GM19438 (cell line): ENCODE measurements at regions not wholly inside any gene's neighbourhood (a gene's known extent, or its start where the extent isn't known, plus 50 kb on each side); places are given as distances from the start of the nearest gene placed in this dataset.
A peak's percentile ranks its signal among the peaks of the same experiment; 100 is the strongest.

Source experiments
- ATAC-seq: cut with Tn5 transposase; IDR thresholded peaks from one replicate; pipeline ENCODE4 v1.9.1; 2021; ENCODE audit warnings: low read depth; ENCODE audit not compliant: unreplicated experiment

DNA sequence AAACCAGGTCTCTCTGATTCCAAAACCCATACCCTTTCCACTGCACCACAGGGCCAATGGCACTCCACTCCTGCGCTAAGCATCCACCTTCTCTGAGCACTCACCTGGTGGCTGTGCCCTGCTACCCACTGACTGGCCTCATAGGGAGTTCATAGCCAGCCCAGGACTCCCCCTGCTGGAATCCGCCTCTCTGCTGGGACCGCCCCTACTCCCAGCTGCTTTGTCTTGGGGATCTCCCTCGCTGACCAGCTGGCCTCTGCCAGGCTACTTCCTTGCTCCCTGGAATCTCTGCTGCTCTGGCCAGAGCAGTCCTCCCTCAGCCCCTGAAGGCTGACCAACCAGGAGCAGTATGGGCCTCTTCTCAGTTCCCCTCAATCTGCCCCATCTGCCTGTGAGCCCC, 129.7 kb downstream of the FAXC start:
- ATAC-seq: peak; percentile 87

DNA sequence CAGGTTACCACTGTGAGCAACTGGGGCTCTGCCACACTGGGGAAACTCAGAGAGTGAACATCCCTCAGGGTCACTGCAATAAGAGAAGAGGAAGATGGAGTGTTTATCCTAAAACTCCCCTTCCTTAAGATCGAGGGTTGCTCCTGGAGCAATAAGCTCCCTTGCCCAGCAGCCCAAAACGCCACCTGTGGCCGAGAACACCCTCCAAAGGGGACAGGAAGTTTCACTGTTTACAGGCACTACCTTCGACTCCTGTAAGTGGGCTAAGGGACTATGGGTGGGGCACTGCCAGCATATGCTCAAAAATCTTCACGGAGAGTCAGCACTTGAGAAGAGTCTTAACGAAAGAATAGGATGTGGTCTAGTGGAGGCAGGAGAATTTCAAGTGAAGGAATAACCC, 132.5 kb downstream of the FAXC start:
- no peak for ATAC-seq

DNA sequence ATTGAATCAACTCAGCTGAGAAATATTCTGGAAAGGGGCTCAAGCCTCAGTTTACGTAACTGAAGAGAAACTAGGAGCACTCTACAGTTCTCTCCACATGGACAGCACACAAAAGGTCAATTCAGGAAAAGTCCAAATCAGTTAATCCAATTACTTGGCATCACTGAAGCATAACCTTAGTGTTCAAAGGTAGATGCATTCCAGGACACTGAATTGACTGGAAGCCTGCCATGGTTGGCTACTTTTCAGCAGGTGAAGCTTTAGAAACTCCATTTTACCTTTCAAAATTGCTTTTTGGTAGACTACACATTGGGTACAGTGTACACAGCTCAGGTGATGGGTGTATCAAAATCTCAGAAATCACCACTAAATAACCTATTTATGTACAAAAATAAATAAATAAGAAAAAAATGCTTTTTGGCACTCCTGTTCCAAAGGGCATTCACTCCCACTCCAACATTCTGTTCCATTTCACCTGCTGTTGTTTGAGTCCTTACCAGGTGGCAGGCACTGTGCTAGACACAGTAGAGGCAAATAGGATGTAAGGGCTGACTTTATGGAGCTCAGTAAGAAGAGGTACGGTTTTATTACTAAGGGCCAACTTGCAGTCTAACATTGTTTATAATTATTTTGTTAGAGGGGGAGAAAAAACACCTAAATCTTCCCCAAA, 153.4 kb downstream of the FAXC start:
- ATAC-seq: no peak

DNA sequence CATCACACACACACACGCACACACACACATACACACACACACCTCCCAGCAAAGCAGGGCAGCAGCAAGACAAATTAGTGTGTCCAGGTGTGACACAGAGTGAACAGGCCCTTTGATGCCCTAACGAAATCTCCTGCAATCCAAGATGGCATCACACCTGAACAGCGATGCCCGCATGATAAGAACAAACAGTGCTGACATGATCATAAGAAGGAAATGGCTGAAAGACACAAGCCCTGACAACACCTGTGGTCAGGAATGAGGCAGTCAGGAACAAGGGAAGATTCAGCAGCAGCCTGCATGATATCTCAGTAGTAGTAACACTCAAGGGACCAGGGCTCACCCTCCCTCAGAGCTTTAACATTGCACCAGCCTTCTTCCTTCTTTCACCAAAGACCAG, 156.9 kb downstream of the FAXC start:
- ATAC-seq: no peak

DNA sequence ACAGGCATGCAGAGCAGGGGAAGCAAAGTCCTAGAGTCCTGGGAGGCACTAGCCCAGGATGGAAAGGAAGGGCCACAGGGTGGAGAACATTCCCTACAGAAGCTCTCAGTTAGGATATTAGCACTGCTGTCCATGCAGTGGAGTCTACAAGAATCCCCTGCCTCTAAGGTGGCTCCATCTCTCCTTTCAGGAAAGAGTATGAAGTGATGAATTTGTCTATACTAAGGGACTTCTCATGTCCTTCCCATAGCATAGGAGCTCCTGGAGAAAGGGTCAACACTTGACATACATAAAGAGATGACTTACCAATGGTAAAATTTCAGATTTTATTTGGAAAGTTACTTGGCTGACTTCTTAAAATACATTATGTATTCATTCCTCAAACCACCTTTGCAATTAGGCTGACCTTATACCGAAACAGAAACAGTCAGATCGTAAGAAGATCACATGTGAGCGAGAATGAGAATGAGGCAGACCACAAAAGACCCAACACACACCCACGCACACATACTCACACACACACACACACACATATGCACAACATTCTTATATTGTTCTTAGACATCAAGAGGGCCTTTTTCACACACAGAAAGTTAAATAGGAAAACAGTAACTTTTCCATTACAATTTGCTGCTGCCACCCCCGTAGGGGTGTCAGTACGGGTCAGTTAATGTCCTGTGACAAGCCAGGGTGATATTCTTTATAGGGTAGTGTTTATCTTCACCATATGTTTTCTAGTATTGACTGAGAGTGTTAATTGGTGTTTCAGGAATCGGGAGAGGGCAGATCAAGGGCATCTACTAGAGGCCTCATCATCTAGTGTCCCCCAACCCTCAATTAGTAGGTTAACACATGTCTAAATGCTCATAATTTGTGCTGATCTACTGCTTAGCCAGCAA, 159.4 kb downstream of the FAXC start:
- ATAC-seq: peak; percentile 96

DNA sequence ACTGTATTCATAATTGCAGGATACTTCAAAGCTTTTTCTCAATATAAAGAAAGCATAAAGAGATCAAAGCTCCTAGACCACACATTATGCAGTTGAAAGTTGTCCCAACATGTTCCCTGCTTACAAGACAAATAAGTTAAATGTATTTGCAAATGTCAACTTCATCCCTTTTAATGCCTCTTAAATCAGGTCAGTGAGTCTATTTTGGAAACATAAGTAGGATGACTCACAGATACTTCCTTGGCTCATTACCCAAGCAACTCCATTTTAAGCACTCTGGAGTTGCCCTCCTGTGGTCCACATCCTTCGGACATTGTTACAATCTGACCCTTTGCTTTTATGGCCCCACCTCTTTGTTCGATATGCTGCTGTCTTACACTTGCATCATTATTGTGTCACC, 162.0 kb downstream of the FAXC start:
- no peak for ATAC-seq

DNA sequence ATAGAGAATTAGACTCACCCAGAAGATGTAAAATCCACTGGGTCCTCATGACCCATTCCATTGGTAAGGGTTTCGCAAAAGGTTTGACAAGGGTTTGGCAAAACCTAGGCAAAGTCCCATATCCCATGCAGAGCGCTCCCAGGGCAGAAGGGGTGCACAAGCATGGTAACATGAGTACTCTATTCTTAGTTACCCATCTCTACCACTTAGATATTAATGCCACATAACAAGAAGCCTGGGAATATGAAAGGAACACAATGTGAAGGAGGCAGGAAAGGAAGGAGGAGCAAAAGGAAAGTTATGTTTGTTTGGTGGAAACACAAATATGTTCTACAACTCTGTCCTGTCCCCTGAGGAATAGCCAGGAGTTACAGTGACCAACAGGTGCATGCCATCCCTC, 163.1 kb downstream of the FAXC start:
- no peak for ATAC-seq

DNA sequence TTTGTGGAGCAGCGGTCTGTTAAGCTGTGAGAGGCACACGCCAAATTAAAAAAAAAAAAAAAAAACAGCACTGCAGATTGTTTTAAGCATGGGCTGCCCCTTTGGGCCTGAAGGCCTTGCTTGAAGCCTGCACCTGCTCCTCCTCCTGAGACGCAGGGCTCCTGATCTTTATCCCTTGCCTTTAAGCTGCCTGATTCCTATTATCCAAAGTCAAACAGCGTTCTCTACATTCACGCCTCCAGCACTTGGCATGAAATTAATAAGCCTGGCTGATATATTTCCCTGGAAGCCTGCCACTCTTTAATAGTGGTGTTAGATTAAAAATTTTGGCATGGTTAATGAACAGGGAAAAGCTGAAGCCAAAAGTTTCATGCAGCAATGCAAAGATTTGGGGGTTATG, 163.9 kb downstream of the FAXC start:
- ATAC-seq: no peak

DNA sequence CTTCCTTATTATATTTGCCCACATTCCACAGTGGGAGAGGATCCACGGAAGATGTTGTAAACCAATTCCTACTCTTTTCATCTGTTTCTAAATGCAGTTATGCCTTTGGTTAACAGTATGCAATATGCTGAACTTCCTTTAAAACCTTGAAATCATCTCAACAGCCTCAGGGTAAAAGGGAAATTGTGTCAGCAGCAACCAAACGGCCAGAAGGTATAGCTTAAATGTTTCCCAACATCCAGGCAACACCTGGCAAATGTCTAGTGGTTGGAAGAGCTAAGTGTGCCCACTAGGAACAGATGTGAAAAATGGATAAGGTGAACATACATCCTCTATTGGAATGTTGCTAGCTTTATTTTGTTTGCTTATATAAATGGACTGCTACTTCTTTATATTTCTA, 164.8 kb downstream of the FAXC start:
- ATAC-seq: no peak

DNA sequence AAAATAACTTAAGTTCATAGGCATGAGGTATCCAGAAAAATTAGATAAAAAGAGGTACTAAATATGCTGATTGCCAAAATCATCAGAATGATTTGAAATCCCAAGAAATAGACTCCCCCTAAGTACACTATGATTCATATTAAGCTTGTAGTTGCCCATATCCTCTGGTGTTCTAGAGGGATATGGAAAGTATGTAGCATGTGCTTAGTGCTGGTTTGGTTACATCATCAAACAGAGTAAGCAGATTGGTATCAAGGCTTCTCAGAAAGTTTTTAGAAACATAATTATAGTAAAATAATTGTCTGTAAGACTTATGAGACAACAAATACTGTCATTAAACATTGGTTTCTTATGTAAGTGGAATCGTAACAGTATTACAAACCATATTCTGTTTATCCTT, 166.4 kb downstream of the FAXC start:
- no peak for ATAC-seq

DNA sequence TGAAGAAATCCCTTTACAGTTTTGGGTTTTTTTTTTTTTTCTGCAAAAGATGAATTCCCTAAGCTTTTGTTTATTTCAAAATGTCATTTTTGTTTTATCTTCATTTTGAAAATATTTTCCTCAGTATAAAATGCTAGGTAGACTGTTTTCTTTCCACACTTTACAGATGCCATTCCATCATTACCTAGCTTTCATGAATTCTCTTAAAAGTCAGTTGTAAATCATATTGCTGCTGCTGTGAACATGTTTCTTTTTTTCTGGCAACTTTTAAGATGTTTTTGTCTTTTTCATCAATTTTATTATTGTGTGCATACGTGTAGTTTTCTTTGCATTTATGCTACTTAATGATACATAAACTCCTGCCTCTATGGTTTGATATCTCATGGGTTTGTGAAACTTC, 168.3 kb downstream of the FAXC start:
- no peak for ATAC-seq

DNA sequence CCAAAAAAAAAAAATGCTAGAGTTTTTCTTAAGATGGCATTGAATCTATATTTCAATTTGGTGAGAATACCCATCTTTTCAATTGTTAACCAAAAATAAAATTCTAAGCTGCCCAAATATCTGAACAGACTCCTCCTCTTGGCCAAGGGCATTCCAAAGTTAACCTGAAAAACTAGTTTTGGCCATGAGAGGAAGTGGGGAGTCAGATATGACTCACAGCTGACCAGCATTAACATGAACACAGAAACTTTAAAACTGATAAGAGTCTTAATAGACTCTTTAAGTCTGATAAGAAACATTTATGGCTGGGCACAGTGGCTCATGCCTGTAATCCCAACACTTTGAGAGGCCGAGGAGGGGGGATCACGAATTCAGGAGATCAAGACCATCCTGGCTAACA, 171.3 kb downstream of the FAXC start:
- ATAC-seq: no peak

DNA sequence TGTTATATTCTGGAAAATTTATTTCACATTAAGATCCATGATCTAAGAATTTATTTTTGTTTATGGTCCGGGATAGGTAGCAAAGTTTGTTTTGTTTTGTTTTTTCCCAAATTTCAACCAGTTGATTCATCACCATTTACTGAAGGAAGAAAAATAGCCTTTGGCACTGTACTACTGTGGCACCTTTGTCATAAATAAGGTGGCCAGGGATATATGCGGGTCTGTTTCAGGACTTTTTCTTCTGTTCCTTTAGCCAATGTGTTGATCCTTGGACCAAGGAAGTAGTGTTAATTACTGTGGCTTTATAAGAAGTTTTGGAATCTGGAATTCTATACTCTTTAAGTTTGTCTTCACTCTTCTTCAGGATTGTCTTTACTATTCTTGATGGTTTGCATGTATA, 171.7 kb downstream of the FAXC start:
- ATAC-seq: no peak

DNA sequence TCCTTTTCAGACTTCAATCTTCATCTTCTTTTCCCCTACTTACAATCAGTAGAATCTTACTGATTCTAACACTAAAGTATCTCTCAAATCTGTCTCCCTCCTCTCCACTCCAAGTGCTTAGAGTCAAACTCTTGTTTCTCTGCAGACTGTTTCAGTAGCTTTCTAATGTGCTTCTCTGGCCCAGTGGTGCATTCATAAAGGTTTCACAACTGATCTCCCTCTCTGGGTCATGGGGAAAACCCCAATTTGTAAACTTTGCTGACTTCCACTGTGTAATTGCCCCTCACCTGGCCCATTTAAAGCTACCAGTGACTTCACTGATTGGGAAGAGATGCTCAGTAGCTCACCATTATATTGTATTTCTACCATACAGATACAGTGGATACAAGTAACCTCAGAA, 183.6 kb downstream of the FAXC start:
- no peak for ATAC-seq

DNA sequence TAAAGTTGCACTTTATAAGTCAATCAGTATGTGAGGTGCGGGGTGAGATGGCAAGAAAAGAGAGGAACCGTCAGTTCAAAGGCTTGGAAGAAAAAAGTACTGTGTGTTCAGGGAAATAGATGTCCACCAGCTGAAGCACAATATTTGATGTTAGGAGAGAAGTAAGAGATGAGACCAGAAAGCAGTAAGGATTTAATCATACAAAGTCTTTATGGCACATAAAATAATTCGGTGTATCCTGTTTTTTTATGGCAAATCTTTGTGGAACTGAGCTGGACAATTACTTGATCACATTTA, 197.2 kb downstream of the FAXC start:
- no peak for ATAC-seq

DNA sequence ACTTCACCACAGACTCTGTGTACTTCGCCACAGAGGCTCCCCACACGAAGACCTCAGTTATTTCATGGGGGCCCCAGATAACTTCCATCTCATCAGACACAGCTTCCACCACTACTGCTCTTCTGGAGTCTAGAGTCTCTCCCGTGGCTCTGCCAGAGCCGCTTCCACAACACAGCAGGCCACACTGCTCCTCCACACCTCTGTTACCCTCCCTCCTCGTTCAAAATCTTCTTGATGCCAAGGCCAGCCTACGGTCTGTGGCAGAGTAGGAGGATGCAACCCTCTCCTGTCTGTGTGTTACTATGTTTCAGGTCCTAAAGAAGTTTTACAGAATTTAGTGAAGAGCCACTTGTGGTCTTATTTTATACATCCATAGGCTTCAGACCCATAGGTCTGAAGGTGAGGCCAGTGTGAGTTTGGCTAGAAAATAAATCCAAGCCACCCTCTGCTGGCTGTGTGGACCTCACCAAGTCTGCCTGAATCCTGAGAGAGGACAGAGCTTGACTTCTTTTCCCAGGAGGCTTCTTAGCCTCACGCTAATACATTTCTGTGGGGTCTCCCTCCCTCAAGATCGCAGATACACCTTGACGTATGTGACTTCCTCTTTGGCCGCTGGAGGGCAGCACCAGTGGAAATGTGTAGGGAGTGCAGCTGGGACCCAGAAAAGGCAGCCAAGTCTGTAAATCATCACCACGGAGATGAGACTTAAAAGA, 197.7 kb downstream of the FAXC start:
- peak; percentile 96 for ATAC-seq

DNA sequence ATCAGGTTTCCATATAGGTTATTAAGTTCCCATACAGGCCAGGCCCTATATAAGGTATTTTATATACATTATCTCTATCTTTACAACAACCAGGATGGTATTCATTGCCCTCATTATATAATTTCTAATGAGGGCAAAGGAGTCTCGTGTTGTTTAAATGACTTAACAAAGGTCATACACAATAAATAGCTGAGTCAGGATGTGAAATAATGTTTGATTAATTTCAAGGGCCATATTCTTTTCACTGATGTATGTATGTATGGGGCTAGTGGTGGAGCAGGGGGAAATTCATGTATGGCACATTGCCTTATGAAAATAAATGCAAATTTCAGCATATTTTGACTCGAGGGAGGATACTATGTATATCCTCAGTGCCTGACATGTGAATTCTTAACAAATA, 200.7 kb downstream of the FAXC start:
- no peak for ATAC-seq

DNA sequence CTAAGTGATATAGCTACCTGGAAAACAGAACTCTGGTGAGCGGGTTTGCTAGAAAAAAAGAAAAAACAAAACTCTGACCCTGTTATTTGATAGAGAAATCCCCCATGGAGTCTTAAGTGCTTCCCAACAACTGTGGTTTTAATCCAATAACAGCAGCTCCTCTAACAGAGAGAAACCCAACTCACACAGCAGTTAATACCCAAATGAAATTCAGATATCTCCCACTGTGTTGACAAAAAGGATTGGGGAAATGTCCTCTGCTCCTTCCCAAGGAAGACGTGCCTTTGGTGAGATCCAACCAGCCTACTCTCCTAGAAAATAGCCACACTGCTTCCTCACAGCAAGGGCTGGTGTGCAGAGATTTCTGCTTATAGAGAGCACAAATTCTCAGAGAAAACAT, 200.4 kb upstream of the FBXL4 start:
- no peak for ATAC-seq

DNA sequence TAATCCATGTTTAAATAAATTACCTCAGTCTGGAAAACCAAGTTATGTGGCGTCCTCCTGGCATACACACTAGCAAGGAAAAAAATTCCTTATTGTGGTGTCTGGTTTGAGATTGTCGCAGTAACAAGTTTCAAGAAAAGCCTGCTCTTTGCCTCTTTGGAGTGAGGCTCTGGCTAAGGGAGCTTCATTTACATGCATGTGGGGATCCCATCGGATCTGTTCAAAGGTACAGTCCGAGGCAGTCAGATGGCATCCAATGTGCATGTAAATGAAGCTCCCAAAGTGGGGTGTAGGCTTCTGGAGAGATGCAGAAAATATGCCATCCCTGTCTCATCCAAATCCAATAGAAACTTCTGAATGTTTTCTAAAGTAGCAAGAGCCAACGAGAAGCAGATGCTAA, 199.5 kb upstream of the FBXL4 start:
- ATAC-seq: no peak

DNA sequence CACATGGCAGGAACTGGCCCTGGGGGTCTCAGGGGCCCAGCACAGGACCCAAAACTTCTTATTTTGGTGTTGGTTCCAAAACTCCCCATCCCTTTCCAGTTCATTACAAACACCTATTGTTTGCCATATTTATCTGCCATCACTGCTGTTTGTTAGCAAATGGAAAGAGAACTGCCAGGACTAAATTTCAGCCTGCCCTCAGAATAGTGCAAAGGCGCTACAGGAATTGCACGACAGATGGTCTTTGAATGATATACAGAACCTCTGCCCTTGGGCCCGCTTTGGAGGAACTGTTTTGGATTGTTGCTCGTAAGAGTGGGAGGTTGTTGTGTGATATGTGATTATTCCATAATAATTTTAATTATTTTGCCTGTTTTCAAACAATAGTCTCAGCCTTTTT, 199.0 kb upstream of the FBXL4 start:
- no peak for ATAC-seq

DNA sequence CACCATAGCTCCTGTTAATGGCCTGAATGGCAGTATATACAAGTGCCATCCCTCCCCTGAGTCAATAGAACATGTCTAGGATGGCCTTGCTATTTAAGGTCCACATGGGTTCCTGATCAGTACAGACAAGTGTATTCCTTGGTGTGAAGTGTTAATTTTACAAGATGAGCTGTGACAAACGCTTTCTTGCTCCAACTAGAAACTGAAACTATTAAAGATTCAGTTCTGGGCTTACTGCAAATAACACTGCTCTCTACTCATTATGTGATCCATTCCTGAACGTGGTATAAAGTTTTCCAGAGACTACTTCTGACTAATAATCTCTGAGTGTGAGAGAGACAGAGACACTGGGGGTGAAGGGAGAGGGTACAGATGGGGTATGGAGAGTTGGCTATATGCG, 198.0 kb upstream of the FBXL4 start:
- no peak for ATAC-seq
